ENCODE measurements at regions not wholly inside any gene's neighbourhood (a gene's known extent, or its start where the extent isn't known, plus 50 kb on each side); places are given as distances from the start of the nearest gene placed in this dataset.

DNA sequence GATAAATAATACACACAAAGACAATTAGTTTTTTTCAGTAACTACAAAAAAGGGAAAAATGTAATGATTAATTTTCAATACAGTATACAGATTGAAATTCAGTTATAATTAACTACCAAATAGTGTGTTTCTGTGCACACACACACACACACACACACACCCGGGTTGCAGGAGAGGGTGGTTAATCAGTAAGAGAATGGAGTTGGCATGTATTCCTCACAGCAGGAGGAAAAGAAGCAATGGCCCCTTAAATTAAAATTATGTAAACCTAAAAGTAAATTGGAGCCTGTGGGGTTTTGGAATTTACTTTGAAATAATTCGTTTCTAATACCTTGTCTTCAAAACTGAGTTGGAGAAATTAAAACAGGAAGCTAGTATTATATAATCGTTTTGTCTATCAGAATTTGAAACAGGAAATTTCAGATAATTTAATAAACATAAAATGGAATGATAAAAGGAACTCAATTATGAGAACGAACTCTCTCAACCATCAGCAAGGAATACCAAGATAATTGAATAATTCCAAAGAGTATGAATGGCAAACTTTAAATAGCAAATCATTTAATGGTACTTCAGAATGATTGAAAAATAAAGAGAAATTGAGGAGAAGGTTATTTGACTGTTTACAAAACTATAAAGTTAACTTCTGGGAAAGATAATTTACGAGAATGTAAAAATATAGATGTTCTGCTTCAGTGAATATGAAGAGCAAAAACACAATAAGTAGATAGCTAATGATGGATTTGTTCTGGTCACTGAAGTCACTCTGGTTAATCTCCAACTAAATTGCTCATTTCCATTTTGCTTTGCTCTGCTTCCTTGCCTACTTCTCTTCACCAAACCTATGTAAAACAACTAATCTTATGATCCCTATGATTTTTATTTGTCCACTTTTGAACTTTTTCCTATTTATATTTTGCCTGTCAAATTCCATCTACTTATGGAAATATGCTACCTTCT lies 547.9 kb upstream of the ZP4 start:
- no peak overlapping the region for H2BK5ac ChIP-seq (ENCODE audit: insufficient read length, low read length)
- no peak for DNase-seq
- Mint-ChIP-seq H3K4me3 (no peak overlapping the region), H3K27me3 (ENCODE audit: low read depth) (no peaks in the 10 kb centered on the region), H3K36me3 (ENCODE audit: insufficient read depth in 1 of 3, low read depth in 3 of 3) (peaks cover 0 to 2% (median 0%) of the 10 kb centered on the region in 3 experiments; a peak in 1 of 7 replicates), H3K27ac (no peak overlapping the region), H3K4me1 (peaks cover 10 to 11% of the 10 kb centered on the region in 2 experiments; a peak in 3 of 4 replicates), H3K9me3 (no peaks in the 10 kb centered on the region; a peak in 1 of 5 replicates)
- H3K23me2 ChIP-seq (ENCODE audit: insufficient read length, low read depth, low read length, poor library complexity, severe bottlenecking) = no peaks in the 10 kb centered on the region
- H3K79me1 ChIP-seq (ENCODE audit: insufficient read depth, low read depth, low read length, poor library complexity, severe bottlenecking) = no peaks in the 10 kb centered on the region
- H4K8ac ChIP-seq (replicated peaks; ENCODE audit: insufficient read length, low read depth, low read length) = no peak overlapping the region
- no peak overlapping the region for H3K14ac ChIP-seq (ENCODE audit: insufficient read depth, low read length)
- no peak overlapping the region for H2AFZ ChIP-seq (ENCODE audit: low read length)
- no peak overlapping the region for H2BK12ac ChIP-seq (ENCODE audit: insufficient read length, low read depth, low read length)
- no peak overlapping the region for H3K23ac ChIP-seq (ENCODE audit: insufficient read length, low read depth, low read length)
- H3K9ac ChIP-seq (ENCODE audit: extremely low read depth, insufficient read length, low read length) = no peak overlapping the region
- no peak overlapping the region for H3K18ac ChIP-seq (ENCODE audit: insufficient read length, low read depth, low read length)
- H2BK120ac ChIP-seq (ENCODE audit: low read depth, low read length, poor library complexity, severe bottlenecking) = no peak overlapping the region
- no peak overlapping the region for H4K91ac ChIP-seq (ENCODE audit: insufficient read length, low read depth, low read length)
- no peaks in the 10 kb centered on the region for H4K20me1 ChIP-seq (ENCODE audit: control insufficient read depth, insufficient read depth, insufficient read length)
- no peak overlapping the region for H2BK20ac ChIP-seq (ENCODE audit: low read depth, low read length, poor library complexity, severe bottlenecking)
- H4K5ac ChIP-seq (ENCODE audit: insufficient read length, low read depth, low read length) = no peak overlapping the region
- H3T11ph ChIP-seq (ENCODE audit: low read length) = no peak overlapping the region
- H3K27me3 ChIP-seq (ENCODE audit: insufficient read depth, low read length) = no peaks in the 10 kb centered on the region
- no peak overlapping the region for H2BK15ac ChIP-seq (ENCODE audit: low read depth, low read length)
- no peaks in the 10 kb centered on the region for H3K9me3 ChIP-seq (ENCODE audit: control insufficient read depth, low read depth, low read length)
- no peak overlapping the region for H3K4me2 ChIP-seq (ENCODE audit: insufficient read depth, insufficient read length, low read length)
- TF ChIP-seq, protein P1, sequence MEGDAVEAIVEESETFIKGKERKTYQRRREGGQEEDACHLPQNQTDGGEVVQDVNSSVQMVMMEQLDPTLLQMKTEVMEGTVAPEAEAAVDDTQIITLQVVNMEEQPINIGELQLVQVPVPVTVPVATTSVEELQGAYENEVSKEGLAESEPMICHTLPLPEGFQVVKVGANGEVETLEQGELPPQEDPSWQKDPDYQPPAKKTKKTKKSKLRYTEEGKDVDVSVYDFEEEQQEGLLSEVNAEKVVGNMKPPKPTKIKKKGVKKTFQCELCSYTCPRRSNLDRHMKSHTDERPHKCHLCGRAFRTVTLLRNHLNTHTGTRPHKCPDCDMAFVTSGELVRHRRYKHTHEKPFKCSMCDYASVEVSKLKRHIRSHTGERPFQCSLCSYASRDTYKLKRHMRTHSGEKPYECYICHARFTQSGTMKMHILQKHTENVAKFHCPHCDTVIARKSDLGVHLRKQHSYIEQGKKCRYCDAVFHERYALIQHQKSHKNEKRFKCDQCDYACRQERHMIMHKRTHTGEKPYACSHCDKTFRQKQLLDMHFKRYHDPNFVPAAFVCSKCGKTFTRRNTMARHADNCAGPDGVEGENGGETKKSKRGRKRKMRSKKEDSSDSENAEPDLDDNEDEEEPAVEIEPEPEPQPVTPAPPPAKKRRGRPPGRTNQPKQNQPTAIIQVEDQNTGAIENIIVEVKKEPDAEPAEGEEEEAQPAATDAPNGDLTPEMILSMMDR (conservative IDR thresholded peaks at IDR 0.05) = no peak
- H3K4me1 ChIP-seq (ENCODE audit: insufficient read depth, low read length) = no peaks in the 10 kb centered on the region
- H3K4ac ChIP-seq (ENCODE audit: low read depth, low read length) = no peak overlapping the region
- H3K56ac ChIP-seq (ENCODE audit: insufficient read length, low read depth, low read length) = no peak overlapping the region
- no peaks in the 10 kb centered on the region for H3K79me2 ChIP-seq (ENCODE audit: insufficient read depth, low read length)
- no peak overlapping the region for H2AK5ac ChIP-seq (ENCODE audit: insufficient read length, low read length)
- WGBS (ENCODE audit: extremely low coverage, insufficient read length, low lambda C conversion rate) = 100% methylated on average over 1 of the region's 5 CpGs
- no peak overlapping the region for H3K27ac ChIP-seq (ENCODE audit: insufficient read length, low read depth, low read length)
